Progenitor cell of endocrine pancreas (in vitro differentiated cells): ENCODE measurements at regions not wholly inside any gene's neighbourhood (a gene's known extent, or its start where the extent isn't known, plus 50 kb on each side); places are given as distances from the start of the nearest gene placed in this dataset.
"Not testable (repeated sequence)": the region's sequence is repeated elsewhere in the genome, so short reads cannot be mapped to it uniquely, and the experiment has no call there.

Experiments
- DNase-seq: peaks from one replicate; pipeline ENCODE4 v3.0.0; 2021; ENCODE audit warnings: low spot score; ENCODE audit not compliant: unreplicated experiment
- H3K27ac Mint-ChIP-seq: 2 replicates; pipeline ENCODE4 v1.8.0; 2021; ENCODE audit warnings: mild to moderate bottlenecking, moderate library complexity, mixed read lengths
- H3K27me3 Mint-ChIP-seq: 2 replicates; pipeline ENCODE4 v1.8.0; 2021; ENCODE audit warnings: mixed read lengths
- H3K36me3 Mint-ChIP-seq: 2 replicates; pipeline ENCODE4 v1.8.0; 2022; ENCODE audit warnings: mixed read lengths; ENCODE audit not compliant: insufficient read depth
- H3K4me1 Mint-ChIP-seq: 2 replicates; pipeline ENCODE4 v1.8.0; 2021; ENCODE audit warnings: low read depth, mixed read lengths
- H3K4me3 Mint-ChIP-seq: 2 replicates; pipeline ENCODE4 v1.8.0; 2021; ENCODE audit warnings: low read depth, mild to moderate bottlenecking, moderate library complexity, mixed read lengths
- H3K9me3 Mint-ChIP-seq: 2 replicates; pipeline ENCODE4 v1.8.0; 2021; ENCODE audit warnings: low read depth, mixed read lengths
- CTCF ChIP-seq: fragments of 200-600 bp; sonication (generic); IDR thresholded peaks from one replicate; pipeline ENCODE4 v1.5.0; 2021; ENCODE audit warnings: antibody characterized with exemption, mild to moderate bottlenecking; ENCODE audit not compliant: unreplicated experiment

GRCh38 chr2:239829326-239829725 lies 195.8 kb downstream of the NDUFA10 start:
- DNase-seq = peak; percentile 3

GRCh38 chr2:239828973-239829275 lies 196.2 kb downstream of the NDUFA10 start:
- not testable (repeated sequence) for H3K9me3 Mint-ChIP-seq, H3K36me3 Mint-ChIP-seq, H3K4me3 Mint-ChIP-seq, H3K27ac Mint-ChIP-seq, H3K4me1 Mint-ChIP-seq
- peak; percentile 6 for DNase-seq
- peaks cover 13% of the 10 kb centered on the region for H3K27me3 Mint-ChIP-seq

More at GRCh38 chr2:239829326-239829725, 195.8 kb downstream of the NDUFA10 start:
- H3K27me3 Mint-ChIP-seq = peaks cover 13% of the 10 kb centered on the region
- H3K4me3 Mint-ChIP-seq = no peak overlapping the region
- no peak overlapping the region for H3K27ac Mint-ChIP-seq
- H3K36me3 Mint-ChIP-seq = no peaks in the 10 kb centered on the region
- H3K9me3 Mint-ChIP-seq = no peaks in the 10 kb centered on the region
- peaks cover 7% of the 10 kb centered on the region for H3K4me1 Mint-ChIP-seq
- no peak for TF ChIP-seq CTCF

GRCh38 chr2:239828192-239828972 lies 196.8 kb downstream of the NDUFA10 start:
- Mint-ChIP-seq H3K27ac (no peak overlapping the region), H3K27me3 (peaks cover 13% of the 10 kb centered on the region)

GRCh38 chr2:239827523-239827890 lies 197.6 kb downstream of the NDUFA10 start:
- Mint-ChIP-seq H3K9me3 (no peaks in the 10 kb centered on the region), H3K36me3 (no peaks in the 10 kb centered on the region), H3K4me1 (peaks cover 8% of the 10 kb centered on the region), H3K4me3 (no peak overlapping the region), H3K27me3 (peaks cover 14% of the 10 kb centered on the region), H3K27ac (no peak overlapping the region)
- peak; percentile 6 for DNase-seq
- TF ChIP-seq CTCF = no peak

More at GRCh38 chr2:239828192-239828972, 196.8 kb downstream of the NDUFA10 start:
- Mint-ChIP-seq H3K36me3 (no peaks in the 10 kb centered on the region), H3K4me1 (peaks cover 8% of the 10 kb centered on the region), H3K9me3 (no peaks in the 10 kb centered on the region), H3K4me3 (no peak overlapping the region)
- DNase-seq = peak; percentile 4
- TF ChIP-seq CTCF = no peak

GRCh38 chr2:239826786-239827522 lies 198.2 kb downstream of the NDUFA10 start:
- H3K27me3 Mint-ChIP-seq = peaks cover 18% of the 10 kb centered on the region

More at GRCh38 chr2:239826786-239827522, 198.2 kb downstream of the NDUFA10 start:
- Mint-ChIP-seq H3K4me1 (peaks cover 8% of the 10 kb centered on the region), H3K4me3 (no peak overlapping the region), H3K27ac (no peak overlapping the region), H3K36me3 (no peaks in the 10 kb centered on the region), H3K9me3 (no peaks in the 10 kb centered on the region)
- no peak for TF ChIP-seq CTCF
- DNase-seq = peak; percentile 4
